Epithelial cell of esophagus (primary cell): ENCODE measurements at regions not wholly inside any gene's neighbourhood (a gene's known extent, or its start where the extent isn't known, plus 50 kb on each side); places are given as distances from the start of the nearest gene placed in this dataset.
A peak's percentile ranks its signal among the peaks of the same experiment; 100 is the strongest.
"Not testable (repeated sequence)": the region's sequence is repeated elsewhere in the genome, so short reads cannot be mapped to it uniquely, and the experiment has no call there.

Experiments used
- DNase-seq: peaks from one replicate; pipeline ENCODE4 v3.0.0; 2010; ENCODE audit warnings: low read depth
- H3K4me3 ChIP-seq: 2 replicates; pipeline ENCODE4 v1.5.1; 2011; ENCODE audit warnings: mild to moderate bottlenecking, low read length, control low read depth
- TF ChIP-seq, protein P1 (sequence below): IDR thresholded peaks from 2 replicates; pipeline ENCODE4 v1.5.1; 2011; ENCODE audit warnings: low read depth, mild to moderate bottlenecking, low read length, control low read depth, inconsistent platforms; ENCODE audit not compliant: insufficient read depth; ENCODE audit errors: missing control alignments

DNA sequence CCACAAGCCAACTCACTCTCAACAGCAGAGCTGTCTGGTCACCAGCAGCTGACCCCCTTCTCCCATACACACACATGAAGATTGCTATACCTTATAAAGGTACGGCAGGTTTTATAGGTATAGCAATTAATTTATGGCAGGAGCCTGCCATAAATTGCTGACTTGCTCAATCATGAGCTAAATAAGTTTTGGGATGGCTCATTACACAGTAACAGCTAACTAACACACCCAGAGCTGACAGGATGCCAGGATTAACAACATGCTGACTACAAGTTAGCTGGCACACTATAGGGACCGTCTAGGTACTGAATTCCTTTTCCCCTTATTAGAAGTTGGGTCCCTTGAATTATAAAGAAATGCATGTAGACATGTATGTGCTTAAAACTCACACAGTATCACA, 150.3 kb upstream of the KCNJ18 start:
- DNase-seq, result peak; percentile 35
- no peak overlapping the region for H3K4me3 ChIP-seq
- TF ChIP-seq, protein P1, sequence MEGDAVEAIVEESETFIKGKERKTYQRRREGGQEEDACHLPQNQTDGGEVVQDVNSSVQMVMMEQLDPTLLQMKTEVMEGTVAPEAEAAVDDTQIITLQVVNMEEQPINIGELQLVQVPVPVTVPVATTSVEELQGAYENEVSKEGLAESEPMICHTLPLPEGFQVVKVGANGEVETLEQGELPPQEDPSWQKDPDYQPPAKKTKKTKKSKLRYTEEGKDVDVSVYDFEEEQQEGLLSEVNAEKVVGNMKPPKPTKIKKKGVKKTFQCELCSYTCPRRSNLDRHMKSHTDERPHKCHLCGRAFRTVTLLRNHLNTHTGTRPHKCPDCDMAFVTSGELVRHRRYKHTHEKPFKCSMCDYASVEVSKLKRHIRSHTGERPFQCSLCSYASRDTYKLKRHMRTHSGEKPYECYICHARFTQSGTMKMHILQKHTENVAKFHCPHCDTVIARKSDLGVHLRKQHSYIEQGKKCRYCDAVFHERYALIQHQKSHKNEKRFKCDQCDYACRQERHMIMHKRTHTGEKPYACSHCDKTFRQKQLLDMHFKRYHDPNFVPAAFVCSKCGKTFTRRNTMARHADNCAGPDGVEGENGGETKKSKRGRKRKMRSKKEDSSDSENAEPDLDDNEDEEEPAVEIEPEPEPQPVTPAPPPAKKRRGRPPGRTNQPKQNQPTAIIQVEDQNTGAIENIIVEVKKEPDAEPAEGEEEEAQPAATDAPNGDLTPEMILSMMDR, result no peak

DNA sequence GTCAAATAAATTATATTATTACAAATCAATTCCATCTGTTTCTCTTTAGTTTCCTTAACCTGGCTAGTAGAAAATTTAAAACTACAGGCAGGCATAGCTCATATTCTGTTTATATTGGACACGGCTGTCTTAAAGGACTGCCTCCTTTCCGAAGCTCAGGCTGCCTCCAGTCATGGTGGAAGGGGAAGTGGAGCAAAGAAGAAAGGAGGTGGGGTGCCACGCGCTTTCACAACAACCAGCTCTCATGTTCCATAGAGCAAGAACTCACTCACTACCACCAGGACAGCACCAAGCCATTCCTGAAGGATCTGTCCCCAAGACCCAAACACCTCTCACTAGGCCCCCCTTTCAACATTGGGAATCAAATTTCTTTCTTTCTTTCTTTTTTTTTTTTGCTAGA, 149.3 kb upstream of the KCNJ18 start:
- H3K4me3 ChIP-seq, result no peak overlapping the region
- no peak for DNase-seq
- TF ChIP-seq, protein P1, result no peak

DNA sequence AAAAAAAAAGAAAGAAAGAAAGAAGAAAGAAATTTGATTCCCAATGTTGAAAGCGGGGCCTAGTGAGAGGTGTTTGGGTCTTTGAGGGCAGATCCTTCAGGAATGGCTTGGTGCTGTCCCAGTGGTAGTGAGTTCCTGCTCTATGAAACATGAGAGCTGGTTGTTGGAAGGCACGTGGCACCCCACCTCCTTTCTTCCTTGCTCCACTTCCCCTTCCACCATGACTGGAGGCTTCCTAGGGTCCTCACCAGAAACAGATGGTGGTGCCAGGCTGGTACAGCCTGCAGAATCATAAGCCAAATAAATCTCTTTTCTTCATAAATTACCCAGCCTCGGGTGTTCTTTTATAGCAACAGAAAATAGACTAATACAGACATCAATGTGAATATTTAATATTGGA, 147.3 kb upstream of the KCNJ18 start:
- no peak overlapping the region for H3K4me3 ChIP-seq
- TF ChIP-seq, protein P1, result no peak
- no peak for DNase-seq

DNA sequence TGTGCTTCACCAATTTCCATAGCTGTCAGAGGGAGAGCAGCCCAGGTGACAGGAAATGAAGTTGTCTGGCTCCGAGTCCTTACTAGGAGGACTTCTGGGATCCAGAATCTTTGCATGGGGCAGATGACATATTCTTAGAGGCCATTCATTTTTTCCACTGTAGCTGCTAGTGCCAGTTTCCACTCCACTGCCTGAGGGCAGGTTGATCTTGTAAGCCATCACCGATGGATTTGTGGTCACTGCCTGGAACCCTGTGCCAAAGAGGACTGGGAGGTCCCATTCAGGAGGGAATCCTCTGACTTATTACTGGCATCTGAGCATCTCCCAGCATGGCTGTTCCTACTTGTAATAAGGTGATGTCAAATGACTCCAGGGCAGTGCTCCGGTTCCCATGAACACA, 144.1 kb upstream of the KCNJ18 start:
- TF ChIP-seq, protein P1, result no peak
- H3K4me3 ChIP-seq, result no peak overlapping the region
- DNase-seq, result no peak

DNA sequence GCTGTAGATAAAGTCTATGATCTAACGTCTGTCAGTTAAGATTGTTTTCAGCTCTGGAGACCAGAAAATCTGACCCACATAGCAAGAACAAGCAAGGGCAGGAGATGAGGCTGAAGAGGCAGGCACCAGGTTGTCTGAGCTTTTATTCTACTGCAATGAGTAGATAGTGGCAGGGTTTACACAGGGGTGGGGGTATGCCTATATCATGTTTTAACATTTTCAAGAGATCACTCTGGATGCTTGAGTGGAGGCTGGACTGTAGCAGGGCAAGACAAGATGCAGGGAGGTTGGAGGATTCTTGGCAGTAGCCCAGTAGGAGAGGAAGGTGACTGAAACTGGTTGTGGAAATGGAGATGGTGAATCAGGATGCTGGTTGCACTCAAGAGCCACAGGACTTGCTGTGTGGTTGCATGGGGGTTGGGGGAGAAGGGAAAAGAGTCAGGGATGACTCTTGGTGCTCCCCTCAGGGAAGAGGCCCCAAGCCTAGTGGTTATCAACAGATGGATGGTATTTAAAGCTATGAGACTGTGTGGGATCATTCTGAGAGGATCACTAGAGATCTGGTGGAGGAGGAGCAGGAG, 143.1 kb upstream of the KCNJ18 start:
- TF ChIP-seq, protein P1, result no peak
- H3K4me3 ChIP-seq, result no peak overlapping the region
- DNase-seq, result peak; percentile 58

DNA sequence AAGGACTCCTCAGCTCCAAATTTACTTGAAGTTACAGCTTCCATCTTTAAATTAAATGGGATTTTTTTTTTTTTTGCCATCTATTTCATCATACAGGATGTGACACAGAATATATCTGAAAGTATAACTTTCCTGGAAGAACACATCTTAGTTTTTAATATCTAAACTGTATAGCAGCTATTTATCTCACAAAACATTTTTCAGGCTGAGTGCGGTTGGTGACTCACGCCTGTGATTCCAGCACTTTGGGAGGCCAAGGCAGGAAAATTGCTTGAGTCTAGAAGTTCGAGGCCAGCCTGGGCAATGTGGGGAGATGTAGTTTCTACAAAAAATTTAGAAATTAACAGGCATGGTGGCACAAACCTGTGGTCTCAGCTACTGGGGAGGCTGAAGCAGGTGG, 142.3 kb upstream of the KCNJ18 start:
- not testable (repeated sequence) for H3K4me3 ChIP-seq
- peak; percentile 51 for DNase-seq

DNA sequence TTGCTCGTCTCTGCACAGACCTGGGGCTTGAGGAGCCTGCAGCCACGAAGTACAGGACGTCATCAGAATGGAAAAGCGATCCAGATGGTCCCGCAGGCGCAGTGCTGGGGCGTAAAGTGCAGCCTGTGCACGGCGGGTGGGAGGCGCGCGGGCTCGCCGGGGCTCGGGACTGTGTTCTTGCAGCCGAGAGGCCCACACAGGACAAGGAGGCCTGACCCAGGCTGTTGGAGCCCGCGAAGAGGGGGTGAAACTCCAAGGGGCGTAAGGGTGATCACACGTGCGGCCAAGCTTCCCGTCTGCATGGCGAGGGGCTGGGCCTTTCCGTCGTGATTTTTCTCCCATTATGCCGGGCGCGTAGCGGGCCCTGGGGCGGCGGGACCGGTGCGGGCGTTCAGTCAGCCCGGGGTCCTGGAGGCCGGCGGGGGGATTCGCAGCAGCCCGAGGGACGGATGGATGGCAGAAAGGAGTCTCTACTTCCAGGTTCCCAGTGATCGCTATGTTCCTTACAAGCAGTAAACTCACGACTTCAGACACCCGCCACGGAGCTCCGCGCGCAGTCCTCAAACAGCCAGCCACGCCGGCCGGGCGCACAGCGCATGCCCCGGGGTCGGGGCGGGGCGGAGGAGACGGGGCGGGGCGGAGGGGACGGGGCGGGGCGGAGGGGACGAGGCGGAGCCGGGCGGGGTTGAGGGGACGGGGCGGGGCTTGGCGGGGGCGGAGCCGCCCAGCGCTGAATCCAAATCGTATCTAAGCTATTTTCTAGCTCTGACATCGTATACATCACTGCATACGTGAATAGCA, 141.0 kb upstream of the KCNJ18 start:
- DNase-seq, result peak; percentile 79
- TF ChIP-seq, protein P1, result no peak
- peak overlapping the region; percentile 67 for H3K4me3 ChIP-seq

DNA sequence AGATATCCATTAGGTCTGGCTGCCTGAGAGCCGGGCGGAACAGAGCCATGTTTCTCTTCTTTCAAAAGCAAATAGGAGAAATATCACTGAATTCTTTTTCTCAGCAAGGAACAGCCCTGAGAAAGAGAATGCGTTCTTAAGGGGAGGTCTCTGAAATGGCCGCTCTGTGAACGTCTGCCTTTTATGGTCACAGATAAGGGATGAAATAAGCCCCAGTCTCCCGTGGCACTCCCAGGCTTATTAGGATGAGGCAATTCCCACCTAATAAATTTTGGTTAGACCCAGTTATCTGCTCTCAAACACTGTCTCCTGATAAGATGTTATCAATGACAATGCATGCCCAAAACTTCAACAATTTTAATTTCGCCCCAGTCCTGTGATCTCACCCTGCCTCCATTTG, 133.4 kb upstream of the KCNJ18 start:
- not testable (repeated sequence) for H3K4me3 ChIP-seq

More for the DNA sequence above, 133.4 kb upstream of the KCNJ18 start:
- DNase-seq, result not testable (repeated sequence)
